NCI-H460 (cell line): ENCODE measurements at regions not wholly inside any gene's neighbourhood (a gene's known extent, or its start where the extent isn't known, plus 50 kb on each side); places are given as distances from the start of the nearest gene placed in this dataset.

ENCODE experiments used
- DNase-seq: peaks from one replicate; pipeline ENCODE4 v3.0.0-alpha.2; 2016; ENCODE audit warnings: low read depth; ENCODE audit errors: extremely low read depth
- small RNA-seq, 2 experiments: library from RNA; depleted of rRNA; stranded (forward); fragments of <200 nt; gene quantifications; one replicate each; pipeline ENCODE3, GENCODE V24; 2014

DNA sequence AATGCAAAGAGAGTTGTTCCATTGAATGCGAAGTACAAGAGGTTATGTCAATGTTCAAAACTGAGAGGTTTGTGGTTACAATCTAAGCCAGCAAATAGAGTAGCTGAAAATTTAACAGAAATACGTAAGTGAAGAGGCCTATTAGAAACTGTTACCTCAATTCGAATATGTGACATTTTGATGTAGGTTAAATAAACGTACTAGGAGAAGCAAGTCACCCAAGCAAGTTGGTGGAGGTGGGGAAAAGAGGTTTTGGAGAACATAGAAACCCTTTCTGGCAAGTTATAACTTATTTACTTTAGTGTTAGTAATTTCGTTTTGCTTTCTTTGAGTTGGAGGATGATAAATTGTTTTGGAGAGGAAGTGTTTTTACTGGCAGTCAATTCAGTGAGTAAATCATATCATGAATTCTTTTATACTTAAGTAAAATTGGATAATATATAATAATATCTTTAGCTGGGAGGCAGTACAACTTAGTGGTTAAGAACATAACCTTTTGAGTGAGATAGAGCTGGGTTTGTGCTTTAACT, 91.2 kb upstream of the NAALADL2 start:
- peak; percentile 77 for DNase-seq

DNA sequence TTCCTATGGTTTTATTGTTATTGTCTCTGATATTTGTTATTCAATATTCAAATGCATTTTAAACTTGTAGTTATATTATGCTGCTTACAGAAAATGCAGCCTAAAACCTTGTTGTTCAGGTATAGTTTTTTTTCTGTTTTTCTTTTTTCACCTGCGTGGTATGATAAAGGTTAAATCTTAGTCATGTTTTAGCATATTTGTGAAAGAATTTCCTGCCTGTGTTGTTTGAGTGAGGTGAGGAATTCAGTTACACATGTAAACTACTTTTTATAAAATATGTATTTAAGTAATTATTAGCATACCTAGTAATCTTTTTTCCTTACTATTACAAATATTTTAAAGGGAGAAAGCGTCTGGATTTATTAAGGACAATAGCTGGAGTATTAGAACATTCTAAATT, 90.0 kb upstream of the NAALADL2 start:
- DNase-seq, result no peak

DNA sequence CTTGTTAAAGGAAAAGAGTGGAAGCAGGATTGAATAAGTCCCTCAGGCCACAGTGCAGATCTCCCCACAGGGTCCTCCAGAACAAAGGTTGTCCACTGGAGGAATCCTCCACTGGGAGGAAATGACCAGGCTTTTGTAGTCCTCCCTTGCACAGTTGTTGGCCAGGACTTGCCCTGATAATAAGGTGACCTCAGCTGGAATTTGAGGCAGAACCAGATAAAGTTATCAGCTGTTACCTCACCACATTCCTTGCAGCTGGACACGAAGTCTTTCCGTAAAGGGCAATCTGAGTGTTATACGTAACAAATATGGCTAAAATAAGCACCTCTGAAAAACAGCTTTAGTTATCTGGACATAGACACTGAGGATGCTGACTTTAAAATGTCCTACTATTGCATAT, 83.5 kb upstream of the NAALADL2 start:
- DNase-seq, result no peak

DNA sequence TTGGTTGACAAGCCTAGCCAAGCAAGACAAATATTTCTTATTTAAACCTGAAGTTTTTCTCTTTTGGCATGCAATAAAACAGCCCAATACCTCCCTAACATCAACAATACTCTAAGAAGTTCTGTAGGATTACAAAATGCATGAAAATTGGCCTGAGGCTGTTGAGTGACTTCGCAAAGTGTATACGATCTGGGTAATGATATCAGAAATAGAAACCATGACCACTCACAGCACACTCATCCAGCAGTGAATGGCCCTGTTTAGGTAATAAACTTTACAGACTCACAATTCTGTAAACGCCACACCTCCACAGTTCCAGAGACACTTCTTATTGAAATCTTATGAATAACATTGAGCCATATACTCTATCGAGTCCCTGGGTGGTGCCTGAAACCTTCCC, 83.0 kb upstream of the NAALADL2 start:
- DNase-seq, result no peak

DNA sequence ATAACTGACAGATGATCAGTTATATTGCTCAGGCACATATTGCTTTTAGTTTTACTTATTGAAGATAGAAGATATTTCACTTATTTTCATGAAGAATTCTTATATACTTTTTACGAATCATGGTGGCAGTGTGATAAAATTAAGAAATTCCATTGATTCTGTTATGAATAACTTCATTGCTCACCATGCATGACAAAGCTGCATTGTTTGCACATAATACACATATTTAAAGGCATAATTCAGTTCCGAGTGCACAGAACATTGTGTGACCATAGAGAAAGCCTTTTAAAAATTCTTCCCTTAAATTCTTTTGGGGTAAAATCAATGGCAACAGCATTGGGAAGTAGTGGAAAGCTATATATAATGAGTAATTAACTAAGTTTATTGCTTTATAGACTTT, 82.5 kb upstream of the NAALADL2 start:
- DNase-seq, result no peak

DNA sequence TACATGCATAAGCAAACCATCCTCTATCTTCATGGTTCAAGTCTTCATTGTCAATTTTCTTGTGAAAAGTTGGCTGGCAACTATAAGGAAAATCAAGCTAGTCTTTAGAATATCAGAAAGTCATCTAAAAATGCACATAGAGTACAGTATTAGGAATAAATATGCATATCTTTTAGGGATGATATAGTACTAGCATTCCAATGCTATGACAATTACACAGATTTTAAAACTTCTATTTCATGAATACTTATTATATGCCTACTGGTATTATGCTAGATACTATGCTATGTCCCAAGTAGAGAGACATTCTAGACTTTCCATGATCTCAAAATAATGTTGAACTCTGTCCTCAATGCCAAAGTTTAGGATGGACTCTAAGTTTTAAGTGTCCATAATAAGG, 81.3 kb upstream of the NAALADL2 start:
- DNase-seq, result no peak

DNA sequence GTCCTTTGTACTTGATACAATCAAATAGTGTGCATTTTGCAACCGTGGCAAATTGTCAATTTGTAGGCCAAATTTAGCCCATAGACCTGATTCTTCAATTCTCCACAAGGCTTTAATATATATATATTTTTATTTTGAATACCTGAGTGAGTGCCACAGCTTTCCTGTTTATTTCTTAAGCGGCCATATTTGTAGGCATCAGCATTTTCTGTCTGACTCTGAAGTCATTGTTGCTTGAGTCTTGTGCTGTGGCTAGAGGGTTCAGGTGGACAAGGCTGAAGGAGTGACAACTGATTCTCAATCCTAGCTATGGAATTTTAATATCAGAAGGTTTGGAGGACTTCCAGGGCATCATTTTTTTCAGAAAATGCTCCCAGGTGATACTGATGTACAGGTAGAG, 75.6 kb upstream of the NAALADL2 start:
- DNase-seq, result no peak

DNA sequence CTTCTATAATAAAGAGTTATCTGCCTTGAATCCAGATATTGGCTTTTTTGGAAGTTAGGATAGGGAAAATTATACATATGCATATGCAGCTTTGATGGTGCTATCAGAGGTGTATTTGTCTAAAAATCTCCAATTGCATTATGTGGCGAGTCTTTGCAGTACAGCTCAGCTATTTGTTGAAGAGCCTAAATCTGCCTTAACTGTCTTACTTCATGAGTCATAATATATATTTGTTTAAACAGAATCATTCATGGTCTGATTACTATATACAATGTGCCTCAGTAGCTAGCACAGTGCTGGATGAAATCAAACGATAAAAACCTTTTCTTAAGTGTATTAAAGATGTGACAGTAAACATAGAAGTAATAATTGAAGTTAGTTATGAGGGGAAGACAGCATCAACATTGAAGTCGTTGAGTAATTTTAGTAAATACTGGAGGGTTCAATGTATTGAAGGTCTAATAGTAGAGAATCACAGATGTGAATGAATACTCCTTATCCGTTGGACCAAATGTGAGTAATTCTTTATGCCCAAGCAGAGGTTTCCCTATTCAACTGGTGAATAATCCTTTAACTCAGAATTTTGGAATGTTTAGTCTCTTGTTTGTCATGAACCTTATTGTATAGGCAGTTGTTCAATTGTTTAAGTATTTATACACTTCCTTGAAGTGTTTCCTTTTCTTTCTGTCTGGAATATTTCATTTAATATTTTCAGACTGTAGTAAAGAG, 74.8 kb upstream of the NAALADL2 start:
- DNase-seq, result no peak

DNA sequence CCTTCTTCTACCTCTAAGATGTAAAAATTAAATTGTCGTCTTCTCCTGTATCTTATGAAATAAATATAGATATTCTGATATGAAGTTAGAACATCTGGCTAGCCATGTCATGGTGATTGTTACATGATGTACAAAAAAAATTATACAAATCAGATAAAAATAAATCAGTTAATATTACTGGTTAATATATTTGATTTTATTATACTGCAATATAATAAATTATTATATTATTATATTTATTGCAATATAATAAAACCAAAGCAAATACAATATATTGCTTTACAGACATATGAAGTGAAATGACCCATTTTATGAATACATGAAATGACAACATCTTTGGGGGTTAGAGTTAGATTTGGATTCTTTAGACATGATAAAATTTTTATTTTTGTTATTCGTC, 72.3 kb upstream of the NAALADL2 start:
- no peak for DNase-seq

DNA sequence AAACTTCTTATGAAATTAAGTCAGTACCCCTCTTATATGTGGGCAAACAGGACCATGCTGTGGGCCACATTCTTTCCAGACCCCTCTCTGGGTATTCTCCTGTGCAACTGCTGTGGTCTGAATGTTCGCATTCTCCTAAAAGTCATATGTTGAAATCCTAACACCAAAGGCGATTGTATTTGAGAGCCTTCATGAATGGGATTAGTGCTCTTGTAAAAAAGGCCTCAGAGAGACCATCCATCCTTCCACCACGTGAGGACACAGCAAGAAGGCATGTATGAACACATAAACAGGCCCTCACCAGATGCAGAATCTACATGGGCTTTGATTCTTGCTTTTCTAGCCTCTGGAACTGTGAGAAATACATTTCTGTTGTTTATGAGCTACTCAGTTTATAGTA, 68.0 kb upstream of the NAALADL2 start:
- no peak for DNase-seq

DNA sequence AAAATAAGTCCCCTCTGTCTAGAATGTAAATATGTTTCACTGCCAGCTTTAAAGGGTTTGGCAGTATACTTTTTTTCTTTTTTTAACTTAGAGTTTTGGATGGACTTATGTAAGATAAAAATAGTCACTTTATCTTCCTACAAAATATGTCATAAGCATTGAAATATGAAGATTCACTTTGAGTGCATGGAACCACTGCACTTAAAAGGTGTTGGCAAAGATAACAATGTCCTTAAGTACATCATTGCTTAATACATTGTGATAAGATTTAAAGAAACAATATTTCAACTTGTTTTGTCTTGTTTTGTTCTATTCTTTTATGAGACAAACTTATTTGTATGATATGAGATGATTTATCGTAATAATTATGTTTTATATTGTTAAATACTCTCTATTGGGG, 66.3 kb upstream of the NAALADL2 start:
- no peak for DNase-seq

Small RNAs in the stretch of these regions (small RNA-seq; reads per million reads assigned to genes)
- gene RN7SKP40, result 0 to 0.06 reads per million in 2 experiments
